HG02798 (cell line): ENCODE measurements at regions not wholly inside any gene's neighbourhood (a gene's known extent, or its start where the extent isn't known, plus 50 kb on each side); places are given as distances from the start of the nearest gene placed in this dataset.
"Not testable (repeated sequence)": the region's sequence is repeated elsewhere in the genome, so short reads cannot be mapped to it uniquely, and the experiment has no call there.

ENCODE experiments used
- ATAC-seq: cut with Tn5 transposase; IDR thresholded peaks from one replicate; pipeline ENCODE4 v1.9.1; 2021; ENCODE audit warnings: mild to moderate bottlenecking; ENCODE audit not compliant: unreplicated experiment, poor library complexity

DNA sequence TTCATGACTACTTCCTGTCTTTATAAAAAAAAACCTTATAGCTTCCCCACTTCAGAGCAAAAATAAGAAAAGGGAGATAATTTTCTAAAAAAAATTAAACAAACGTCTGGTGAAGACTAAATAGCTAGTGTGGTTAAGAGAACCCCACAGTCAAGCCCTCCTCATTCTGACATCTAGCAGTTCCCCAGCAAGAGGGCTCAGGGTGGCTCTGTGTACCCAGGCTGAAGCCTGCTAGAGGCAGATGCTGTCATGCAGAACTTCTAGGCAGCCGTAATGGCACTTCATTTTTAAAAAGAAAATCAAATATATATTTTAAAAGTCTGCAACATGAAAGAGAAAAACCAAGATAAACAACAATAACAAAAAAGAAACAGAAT is 223.1 kb upstream of the KLF14 start:
- no peak for ATAC-seq

DNA sequence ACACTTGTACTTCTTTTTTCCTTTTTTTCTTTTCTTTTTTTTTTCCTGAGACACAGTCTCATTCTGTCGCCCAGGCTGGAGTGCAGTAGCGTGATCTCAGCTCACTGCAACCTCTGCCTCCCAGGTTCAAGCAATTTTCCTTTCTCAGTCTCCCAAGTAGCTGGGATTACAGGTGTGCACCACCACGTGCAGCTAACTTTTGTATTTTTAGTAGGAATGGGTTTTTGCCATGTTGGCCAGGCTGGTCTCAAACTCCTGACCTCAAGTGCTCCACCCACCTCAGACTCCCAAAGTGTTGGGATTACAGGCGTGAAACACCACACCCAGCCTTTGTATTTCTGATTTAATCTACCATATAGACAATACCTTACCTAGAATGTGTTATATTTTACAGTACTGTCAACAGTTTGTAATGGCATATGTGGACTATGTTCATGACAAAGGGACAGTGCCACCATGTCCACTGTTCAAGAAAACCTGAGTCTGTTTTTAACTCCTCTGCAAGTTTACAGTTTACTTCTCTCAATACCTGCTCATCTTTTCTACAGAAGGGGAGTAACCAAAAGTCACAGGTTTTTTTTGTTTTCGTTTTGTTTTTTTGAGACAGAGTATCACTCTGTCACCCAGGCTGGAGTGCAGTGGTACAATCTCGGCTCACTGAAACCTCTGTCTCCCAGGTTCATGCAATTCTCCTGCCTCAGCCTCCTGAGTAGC is 223.9 kb upstream of the KLF14 start:
- ATAC-seq = not testable (repeated sequence)

DNA sequence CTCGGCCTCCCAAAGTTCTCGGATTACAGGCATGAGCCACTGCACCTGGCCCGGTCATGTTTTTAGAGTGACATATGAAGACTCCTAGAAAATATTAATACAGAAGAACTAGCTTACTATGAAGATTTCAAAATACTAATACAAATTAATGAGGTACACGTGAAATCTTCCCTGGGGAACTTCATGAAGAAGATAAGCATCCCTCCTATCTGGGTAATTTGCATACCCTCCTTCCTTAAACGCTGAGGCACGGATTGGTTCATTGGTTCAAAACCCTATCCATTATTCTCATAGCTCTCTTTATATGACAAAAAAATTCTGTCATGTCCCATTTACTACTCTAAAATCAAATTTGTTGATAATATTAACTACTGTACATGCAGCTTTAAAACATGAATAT is 224.8 kb upstream of the KLF14 start:
- no peak for ATAC-seq

DNA sequence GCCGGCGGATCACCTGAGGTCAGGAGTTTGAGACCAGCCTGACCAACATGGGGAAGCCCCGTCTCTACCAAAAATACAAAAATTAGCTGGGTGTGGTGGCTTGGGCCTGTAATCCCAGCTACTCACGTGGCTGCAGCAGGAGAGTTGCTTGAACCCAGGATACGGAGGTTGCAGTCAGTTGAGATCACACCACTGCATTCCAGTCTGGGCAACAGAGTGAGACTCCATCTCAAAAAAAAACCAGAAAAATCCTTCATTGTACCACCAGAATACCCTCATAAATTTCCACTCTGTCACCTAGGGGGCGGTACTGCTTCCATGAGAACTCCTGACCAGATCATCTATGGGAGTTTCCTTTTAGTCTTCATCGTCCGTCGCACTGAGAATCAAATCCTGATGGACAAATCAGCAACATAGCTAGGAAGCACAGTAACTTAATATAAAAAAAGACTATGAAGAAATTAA is 225.8 kb upstream of the KLF14 start:
- no peak for ATAC-seq

DNA sequence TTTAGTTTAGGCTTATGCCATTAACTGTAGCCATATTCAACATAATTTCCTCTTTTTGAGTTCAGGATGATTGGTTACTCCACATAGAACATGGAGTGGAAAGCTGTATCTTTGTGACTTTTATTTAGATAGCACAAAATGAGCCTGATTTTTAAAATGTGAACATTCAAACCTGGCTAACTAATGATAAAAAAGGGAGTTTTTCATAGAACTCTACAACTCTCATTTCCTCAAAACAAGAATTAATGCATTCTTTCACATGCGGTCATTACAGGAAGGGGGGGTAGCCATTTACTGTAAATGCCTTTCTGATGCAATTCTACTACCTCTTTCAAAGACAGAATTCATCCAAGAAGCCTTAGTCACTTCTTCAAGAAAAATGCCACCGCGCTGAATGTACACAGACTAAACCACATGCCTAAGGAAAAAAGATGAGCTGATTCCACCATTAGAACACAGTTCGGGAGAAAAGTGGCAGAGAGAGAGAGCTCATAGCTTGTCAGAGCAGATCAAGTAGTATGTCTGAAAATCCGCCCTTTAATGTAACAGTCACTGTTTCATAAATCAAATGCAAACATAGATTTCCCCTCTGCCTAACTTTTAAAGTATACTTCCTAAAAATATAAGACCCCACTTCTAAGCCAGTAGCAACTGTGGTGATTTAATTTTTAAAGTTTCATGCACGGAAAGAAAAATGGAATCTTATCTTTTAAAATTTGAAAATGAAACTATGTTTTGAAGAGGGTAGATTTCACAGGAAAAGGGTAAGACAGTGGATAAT is 226.4 kb upstream of the KLF14 start:
- ATAC-seq = no peak

DNA sequence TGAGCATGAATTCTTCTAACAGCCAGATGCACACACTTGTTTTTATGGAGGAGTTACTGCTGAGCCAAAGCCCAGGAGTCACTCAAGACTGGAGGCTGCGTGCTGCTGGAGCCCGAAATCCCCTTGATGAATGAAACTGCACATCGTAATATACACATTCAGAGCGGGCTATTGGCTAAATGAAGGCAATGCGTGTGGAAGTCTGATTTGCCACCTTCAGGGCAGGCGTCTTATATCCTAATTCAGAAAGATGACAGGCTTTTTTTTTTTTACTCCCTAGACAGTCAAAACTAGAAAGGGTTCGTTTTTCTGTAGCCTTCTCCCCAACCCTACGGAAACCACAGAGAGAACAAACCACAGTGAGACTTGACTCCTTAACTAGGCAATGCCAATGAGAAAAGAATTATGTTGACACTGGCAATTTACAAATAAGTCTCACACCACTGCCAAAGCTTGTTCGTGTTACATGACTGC is 227.2 kb upstream of the KLF14 start:
- peak; percentile 84 for ATAC-seq

DNA sequence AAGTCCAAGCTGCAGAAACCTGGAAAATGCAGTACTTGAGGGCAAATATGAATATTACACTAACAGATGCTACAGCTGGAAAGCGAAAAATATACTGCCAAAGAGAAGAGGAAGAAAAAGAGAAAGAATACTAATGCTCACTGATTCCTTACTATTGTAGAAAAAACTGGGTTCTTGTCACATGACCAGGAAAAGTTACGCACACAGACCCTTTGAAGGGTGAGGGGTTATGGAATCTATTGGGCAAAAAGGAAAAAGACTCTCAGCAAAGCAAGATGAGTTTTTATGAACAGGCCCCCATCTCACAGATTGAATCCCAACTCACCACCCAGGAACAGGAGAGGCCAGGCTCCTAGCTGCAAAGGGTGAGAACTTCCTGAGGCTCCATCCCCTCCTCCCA is 228.1 kb upstream of the KLF14 start:
- ATAC-seq = no peak

DNA sequence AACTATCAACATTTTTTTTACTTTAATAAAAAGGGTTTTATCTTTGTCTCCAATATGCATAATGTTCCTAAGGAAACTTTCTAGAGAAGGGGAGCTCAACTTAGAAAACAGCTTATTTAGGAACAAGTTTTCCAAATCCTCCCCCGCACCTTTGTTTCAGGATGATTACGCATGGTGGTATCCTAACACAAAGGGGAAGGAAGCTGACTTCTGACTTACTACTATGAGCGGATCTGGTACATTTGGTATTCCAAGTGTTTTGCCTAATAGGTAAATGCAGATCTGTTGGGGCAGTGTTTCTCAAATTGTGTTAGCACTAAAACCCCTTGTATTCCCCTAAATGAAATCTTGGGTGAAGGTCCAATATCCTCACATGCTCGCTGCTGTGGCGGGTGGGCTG is 229.3 kb upstream of the KLF14 start:
- no peak for ATAC-seq

DNA sequence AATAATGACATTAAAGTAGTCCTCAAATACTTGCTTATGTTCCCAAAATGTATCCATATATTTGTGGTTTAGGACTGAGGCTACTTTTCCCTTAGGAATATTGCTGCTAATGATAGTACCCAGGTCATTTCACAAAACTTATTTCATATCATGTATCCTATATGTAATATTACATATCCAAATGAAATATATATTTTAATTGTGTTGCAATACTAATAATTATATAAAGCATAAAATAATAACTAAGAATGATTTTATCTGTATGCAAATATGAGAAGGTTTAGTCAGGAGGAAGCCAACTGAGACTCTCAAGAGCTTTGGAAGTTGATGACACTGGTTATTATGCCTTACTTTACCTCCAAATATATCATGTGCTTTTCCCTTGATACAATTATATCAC is 231.5 kb upstream of the KLF14 start:
- ATAC-seq = no peak

DNA sequence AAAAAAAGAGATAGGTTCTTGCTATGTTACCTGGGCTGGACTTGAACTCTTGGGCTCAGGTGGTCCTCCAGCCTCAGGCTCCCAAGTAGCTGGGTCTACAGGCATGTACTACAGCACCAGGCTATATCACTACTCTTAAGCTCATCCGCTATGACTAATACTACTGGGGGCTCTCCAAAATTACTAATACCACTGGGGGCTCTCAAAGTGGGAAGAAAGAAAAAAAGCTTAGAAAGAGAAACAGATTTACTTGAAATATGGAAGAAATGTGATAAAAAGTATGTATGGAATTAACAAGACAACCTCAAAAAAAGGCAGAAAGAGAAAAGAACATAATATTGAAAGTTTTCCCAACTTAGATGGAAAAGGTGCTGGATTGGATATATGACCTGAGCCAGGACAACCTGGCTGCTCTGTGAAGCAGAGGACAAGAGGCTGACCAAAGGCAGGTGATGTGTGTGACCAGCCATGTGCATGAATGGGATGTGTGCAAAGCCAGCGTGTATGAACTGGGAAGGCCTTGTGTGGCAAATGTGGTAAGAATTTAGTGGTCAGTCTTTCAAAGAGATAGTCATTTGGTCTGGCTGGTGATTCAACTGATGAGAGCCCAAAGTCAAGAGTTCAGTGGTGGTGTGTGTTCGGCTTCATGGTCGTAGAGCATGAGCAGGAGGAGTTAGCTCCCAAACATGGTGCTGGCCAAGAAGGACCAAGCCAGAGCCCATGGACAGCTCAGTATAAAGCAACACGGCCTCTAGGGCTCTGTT is 232.4 kb upstream of the KLF14 start:
- peak; percentile 71 for ATAC-seq

DNA sequence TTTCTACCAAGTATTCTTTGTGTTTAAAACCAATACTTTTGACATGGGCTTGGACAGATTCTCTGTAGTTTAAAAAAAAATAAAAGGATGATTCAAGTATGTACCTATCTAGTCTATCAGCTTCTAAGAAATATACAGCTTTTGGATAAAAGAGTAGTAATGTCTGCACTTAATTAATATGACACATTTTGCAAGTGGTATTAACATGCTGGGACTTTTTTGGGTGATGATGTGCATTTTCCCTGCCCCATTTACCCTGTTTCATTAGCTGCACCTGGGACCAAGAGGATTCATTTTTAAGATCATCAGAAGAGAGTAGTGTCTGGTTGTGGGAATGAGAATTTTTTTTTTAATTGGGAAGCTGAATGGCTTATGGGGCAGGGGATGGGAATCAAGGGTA is 236.2 kb upstream of the KLF14 start:
- no peak for ATAC-seq

DNA sequence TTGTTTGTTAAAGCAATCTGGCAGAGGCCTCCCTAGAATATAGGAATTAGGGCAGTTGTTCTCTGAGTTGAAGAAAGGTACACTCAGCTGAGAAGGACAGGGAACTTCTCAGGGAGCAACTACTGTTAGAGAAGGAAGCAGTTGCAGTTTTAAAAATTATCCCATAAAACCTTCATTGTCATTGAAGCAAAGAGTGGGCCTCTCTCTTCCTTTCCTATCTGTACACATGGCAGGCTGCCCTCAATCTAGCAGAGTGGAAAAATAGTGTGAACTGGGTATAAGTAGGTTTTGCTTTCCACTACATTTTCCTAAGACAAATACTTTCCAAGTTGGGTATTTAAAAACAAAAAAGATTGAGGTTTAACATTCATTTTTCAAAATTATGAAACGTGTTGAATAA is 236.7 kb upstream of the KLF14 start:
- no peak for ATAC-seq

DNA sequence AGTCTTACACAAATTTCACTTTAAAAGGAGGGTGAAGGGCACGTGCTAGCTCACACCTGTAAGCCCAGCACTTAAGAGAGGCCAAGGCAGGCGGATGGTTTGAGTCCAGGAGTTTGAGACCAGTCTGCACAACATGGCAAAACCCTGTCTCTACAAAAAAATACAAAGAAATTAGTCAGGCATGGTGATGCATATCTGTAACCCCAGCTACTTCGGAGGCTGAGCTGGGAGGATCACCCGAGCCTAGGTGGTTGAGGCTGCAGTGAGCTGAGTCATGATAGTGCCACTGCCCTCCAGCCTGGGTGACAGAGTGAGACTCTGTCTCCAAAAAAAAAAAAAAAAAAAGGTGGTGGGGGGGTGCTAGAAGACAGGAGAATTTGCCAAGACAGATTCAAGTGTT is 237.3 kb upstream of the KLF14 start:
- ATAC-seq = no peak

DNA sequence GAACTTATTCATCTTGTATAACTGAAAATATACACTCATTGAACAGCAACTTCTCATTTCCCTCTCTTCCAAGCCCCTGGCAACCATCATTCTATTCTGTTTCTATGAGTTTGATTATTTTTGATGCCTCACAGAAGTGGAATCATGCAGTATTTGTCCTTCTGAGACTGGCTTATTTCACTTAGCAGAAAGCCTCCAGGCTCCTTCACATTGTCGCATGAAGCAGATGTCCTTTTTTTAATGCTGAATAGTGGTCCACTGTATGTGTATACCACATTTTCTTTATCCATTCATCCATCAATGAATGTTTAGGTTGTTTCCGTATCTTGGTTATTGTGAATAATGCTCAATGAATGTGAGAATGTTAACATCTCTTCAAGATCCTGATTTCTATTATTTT is 238.2 kb upstream of the KLF14 start:
- no peak for ATAC-seq

DNA sequence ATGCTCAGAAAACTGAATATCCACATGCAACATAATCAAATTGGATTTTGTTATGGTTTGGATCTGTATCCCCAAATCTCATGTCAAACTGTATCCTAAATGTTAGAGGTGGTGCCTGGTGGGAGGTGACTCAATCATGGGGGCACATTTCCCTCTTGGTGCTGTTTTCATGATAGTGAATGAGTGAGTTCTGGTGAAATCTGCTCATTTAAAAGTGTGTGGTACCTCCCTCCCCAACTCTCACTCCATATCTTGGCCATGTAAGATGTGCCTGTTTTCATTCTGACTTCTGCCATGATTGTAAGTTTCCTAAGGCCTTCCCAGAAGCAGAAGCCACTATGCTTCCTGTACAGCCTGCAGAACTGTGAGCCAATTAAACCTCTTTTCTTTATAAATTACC is 239.6 kb upstream of the KLF14 start:
- no peak for ATAC-seq

DNA sequence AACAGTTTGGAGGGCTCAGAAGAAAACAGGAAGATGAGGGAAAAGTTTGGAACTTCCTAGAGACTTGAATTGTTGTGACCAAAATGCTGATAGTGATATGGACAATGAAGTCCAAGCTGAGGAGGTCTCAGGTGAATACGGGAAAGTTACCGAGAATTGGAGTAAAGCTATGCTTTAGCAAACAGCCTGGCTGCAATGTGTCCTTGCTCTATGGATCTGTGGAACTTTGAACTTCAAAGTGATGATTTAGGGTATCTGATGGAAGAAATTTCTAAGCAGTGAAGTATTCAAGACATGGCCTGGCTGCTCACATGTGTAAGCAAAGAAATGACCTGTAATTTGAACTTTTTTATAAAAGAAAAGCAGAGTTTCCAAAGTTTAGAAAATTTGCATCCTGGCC is 240.2 kb upstream of the KLF14 start:
- no peak for ATAC-seq

DNA sequence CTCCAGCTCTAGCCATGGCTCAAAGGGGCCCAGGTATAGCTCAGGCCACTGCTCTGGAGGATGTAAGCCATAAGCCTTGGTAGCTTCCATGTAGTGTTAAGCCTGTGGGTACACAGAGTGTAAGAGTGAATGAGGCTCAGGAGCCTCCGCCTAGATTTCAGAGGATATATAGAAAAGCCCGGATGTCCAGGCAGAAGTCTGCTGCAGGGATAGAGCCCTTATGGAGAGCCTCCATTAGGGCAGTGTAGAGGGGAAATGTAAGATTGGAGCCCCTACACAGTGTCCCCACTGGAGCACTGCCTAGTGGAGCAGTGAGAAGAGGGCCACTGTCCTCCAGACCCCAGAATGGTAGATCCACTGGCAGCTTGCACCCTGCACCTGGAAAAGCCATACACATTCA is 240.8 kb upstream of the KLF14 start:
- no peak for ATAC-seq

DNA sequence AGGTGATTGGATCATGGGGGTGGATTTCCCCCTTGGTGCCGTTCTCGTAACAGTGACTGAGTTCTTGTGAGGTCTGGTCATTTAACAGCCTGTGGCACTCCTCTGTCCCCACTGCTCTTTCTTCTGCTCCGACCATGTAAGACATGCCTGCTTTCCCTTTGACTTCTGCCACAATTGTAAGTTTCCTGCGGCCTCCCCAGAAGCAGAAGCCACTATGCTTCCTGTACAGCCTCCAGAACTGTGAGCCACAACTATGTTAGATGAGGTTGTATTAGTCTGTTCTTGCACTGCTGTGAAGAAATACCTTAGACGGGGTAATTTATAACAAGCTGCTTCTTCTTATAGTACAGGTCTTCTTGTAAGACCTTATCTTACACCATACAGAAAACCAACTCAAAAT is 241.7 kb upstream of the KLF14 start:
- ATAC-seq = no peak

DNA sequence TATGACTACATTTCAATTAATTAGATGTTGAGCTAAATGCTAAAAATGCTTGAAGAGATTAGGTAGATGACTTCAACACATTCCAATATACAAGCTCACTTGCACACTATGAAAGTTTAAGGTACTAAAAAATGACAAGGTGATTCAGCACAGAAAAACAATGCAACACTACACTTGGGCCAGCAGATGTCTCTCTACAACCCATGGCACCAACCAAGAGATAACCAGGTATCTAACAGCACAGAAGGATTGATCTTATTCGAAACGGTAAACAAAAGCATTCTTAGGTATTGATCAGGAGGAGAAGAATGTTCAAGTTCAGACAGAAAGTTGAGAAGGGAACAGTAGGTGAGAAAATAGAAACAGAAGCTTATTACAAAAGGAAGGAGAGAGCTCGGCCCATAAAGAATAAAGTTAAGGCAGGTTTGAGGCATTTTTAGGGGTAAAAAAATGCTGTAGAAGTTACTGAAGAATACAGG is 248.2 kb upstream of the KLF14 start:
- no peak for ATAC-seq

DNA sequence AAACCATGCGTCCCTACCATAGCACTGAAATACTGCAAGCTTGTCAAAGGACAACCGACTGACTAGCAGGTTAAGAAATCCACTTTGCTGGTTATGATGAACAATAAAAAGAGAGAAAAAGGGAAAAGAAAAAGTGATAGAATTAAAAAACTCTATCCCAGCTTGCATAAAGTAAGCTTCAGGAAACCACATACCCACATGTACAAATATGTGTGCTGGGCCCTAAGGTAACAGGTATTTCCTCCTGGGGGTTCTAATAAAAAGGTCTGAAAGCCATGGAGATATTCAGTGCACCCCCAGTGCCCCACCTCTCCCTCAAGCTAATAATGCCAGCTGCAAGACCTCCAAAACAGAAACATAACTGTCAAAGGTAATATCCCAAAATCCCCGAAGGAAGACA is 248.6 kb upstream of the KLF14 start:
- no peak for ATAC-seq

DNA sequence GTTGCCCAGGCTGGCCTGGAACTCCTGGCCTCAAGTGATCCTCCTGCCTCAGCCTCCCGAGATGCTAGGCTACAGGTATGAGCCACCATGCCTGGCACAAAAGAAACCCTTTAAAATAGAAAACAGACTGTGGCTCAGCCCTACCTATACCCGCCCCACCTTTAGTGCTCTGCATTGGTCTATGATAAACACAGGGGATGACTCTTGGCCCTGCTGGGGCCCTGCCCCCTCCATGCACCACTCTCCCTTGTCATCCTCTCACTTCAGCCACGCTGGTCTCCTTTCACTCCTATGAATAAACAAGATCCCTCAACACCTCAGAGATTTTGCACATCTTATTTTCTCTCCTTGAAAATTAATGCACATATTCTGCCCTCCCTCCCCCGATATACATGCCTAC is 251.4 kb upstream of the KLF14 start:
- no peak for ATAC-seq
